GM12892 (cell line): ENCODE measurements at regions not wholly inside any gene's neighbourhood (a gene's known extent, or its start where the extent isn't known, plus 50 kb on each side); places are given as distances from the start of the nearest gene placed in this dataset.

Source experiments
- POLR2A ChIP-seq: IDR thresholded peaks from 2 replicates; pipeline ENCODE4 v1.6.1; 2011; ENCODE audit warnings: low read depth, low read length, control low read depth
- POLR2AphosphoS5 ChIP-seq: IDR thresholded peaks from 2 replicates; pipeline ENCODE4 v1.6.1; 2011; ENCODE audit warnings: low read depth, low read length, control low read depth
- TAF1 ChIP-seq: IDR thresholded peaks from 2 replicates; pipeline ENCODE4 v1.6.1; 2011; ENCODE audit warnings: low read depth, mild to moderate bottlenecking, control low read depth, low read length, borderline replicate concordance

DNA sequence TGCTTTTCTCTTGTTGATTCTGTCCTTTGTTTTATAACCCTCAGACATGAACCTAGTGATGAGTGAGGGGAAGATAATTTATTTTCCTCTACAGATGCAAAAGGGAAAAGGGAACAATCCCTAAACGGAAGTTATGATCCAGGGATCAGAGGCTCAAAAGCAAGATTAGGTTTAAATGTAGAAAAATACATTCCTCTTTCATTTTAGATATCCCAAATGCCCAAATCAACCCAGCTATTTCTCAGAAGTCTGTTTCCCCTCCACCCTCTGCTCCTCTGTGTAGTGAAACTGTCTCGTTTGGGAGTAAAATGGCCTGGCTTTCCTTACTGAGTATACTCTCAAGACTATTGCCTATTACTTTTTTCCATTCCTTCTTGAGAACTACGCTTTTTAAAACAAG lies 97.1 kb downstream of the PRL start:
- TF ChIP-seq POLR2AphosphoS5 = no peak
- no peak for TF ChIP-seq TAF1
- TF ChIP-seq POLR2A = no peak
